ENCODE measurements at regions not wholly inside any gene's neighbourhood (a gene's known extent, or its start where the extent isn't known, plus 50 kb on each side); places are given as distances from the start of the nearest gene placed in this dataset.

GRCh38 chr20:58094698-58095097 is 133.8 kb downstream of the ANKRD60 start:
- no peaks in the 10 kb centered on the region for H3K36me3 ChIP-seq (ENCODE audit: low read depth)
- no peak for ATAC-seq (ENCODE audit: low read depth)
- no peak for TF ChIP-seq CTCF (IDR thresholded peaks at IDR 0.05; ENCODE audit: poor library complexity, severe bottlenecking)

GRCh38 chr20:58094160-58094559 is 134.3 kb downstream of the ANKRD60 start:
- Histone ChIP-seq H3K27me3 (ENCODE audit: insufficient read depth, poor library complexity, severe bottlenecking) (no peaks in the 10 kb centered on the region), H3K36me3 (ENCODE audit: low read depth) (no peaks in the 10 kb centered on the region), H3K4me1 (ENCODE audit: insufficient read depth, poor library complexity, severe bottlenecking) (no peaks in the 10 kb centered on the region), H3K4me3 (ENCODE audit: severe bottlenecking) (no peak overlapping the region), H3K9me3 (ENCODE audit: severe bottlenecking) (no peaks in the 10 kb centered on the region), H3K27ac (ENCODE audit: poor library complexity, severe bottlenecking) (no peak overlapping the region)
- no peak for ATAC-seq (ENCODE audit: low read depth)
- DNase-seq (ENCODE audit: low spot score): peak; percentile 77
- TF ChIP-seq CTCF (IDR thresholded peaks at IDR 0.05; ENCODE audit: poor library complexity, severe bottlenecking): no peak

More at GRCh38 chr20:58094698-58095097, 133.8 kb downstream of the ANKRD60 start:
- Histone ChIP-seq H3K27ac (ENCODE audit: poor library complexity, severe bottlenecking) (no peak overlapping the region), H3K4me3 (ENCODE audit: severe bottlenecking) (no peak overlapping the region), H3K9me3 (ENCODE audit: severe bottlenecking) (no peaks in the 10 kb centered on the region), H3K4me1 (ENCODE audit: insufficient read depth, poor library complexity, severe bottlenecking) (no peaks in the 10 kb centered on the region), H3K27me3 (ENCODE audit: insufficient read depth, poor library complexity, severe bottlenecking) (no peaks in the 10 kb centered on the region)
- DNase-seq (ENCODE audit: low spot score): no peak

DNA sequence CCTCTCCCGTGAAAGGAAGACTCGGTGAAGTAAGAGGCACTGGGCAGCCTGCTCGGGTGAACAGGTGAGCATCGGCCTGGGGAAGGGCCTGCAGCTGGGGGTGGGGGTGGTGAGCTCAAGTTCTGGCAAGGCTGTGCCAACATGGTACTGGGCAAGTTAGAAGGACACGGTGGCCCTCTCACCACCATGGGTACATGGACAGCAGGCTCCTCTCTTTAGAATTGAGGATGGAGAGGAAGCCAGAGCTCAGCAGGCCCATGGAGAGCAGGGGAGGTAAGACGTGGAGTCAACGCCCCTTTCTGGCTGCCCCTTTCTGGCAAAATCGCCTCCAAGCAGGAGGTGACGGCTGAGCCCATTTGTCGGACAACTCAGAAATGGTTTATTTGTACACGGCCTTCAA is 135.6 kb downstream of the ANKRD60 start:
- Histone ChIP-seq H3K27me3 (ENCODE audit: insufficient read depth, poor library complexity, severe bottlenecking) (no peaks in the 10 kb centered on the region), H3K4me1 (ENCODE audit: insufficient read depth, poor library complexity, severe bottlenecking) (no peaks in the 10 kb centered on the region), H3K4me3 (ENCODE audit: severe bottlenecking) (no peak overlapping the region), H3K9me3 (ENCODE audit: severe bottlenecking) (no peaks in the 10 kb centered on the region), H3K36me3 (ENCODE audit: low read depth) (no peaks in the 10 kb centered on the region), H3K27ac (ENCODE audit: poor library complexity, severe bottlenecking) (no peak overlapping the region)
- TF ChIP-seq CTCF (IDR thresholded peaks at IDR 0.05; ENCODE audit: poor library complexity, severe bottlenecking): no peak
- ATAC-seq (ENCODE audit: low read depth) (no peak), DNase-seq (ENCODE audit: low spot score) (peak; percentile 72)

DNA sequence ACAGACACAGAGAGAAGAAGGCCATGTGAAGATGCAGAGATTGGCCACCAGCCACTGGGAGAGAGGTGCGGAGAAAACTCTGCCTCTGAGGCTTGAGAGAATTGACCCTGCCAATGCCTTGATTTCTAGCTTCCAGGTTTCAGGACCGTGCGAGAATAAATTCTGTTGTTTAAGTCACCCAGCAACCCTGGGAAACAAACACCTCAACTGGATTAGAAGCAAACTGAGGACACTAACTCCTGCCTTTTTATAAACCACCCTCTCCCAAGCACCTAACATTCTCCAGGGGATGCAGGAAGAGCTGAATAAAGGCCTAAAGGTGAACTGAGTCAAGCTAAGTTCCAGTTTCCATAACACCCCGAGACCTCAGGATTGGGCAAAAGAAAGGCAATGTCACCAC is 136.1 kb downstream of the ANKRD60 start:
- H3K4me3 ChIP-seq (ENCODE audit: severe bottlenecking): no peak overlapping the region
- ATAC-seq (ENCODE audit: low read depth): no peak
- TF ChIP-seq CTCF (IDR thresholded peaks at IDR 0.05; ENCODE audit: poor library complexity, severe bottlenecking): no peak

GRCh38 chr20:58091810-58092209 is 136.6 kb downstream of the ANKRD60 start:
- no peak for ATAC-seq (ENCODE audit: low read depth)
- no peaks in the 10 kb centered on the region for H3K9me3 ChIP-seq (ENCODE audit: severe bottlenecking)
- H3K27ac ChIP-seq (ENCODE audit: poor library complexity, severe bottlenecking): no peak overlapping the region
- H3K36me3 ChIP-seq (ENCODE audit: low read depth): no peaks in the 10 kb centered on the region
- no peak for TF ChIP-seq CTCF (IDR thresholded peaks at IDR 0.05; ENCODE audit: poor library complexity, severe bottlenecking)
- H3K4me1 ChIP-seq (ENCODE audit: insufficient read depth, poor library complexity, severe bottlenecking): no peaks in the 10 kb centered on the region
- H3K27me3 ChIP-seq (ENCODE audit: insufficient read depth, poor library complexity, severe bottlenecking): no peaks in the 10 kb centered on the region
- no peak for DNase-seq (ENCODE audit: low spot score)
- H3K4me3 ChIP-seq (ENCODE audit: severe bottlenecking): no peak overlapping the region

More for the DNA sequence above, 136.1 kb downstream of the ANKRD60 start:
- DNase-seq (ENCODE audit: low spot score): no peak
- Histone ChIP-seq H3K4me1 (ENCODE audit: insufficient read depth, poor library complexity, severe bottlenecking) (no peaks in the 10 kb centered on the region), H3K27me3 (ENCODE audit: insufficient read depth, poor library complexity, severe bottlenecking) (no peaks in the 10 kb centered on the region), H3K27ac (ENCODE audit: poor library complexity, severe bottlenecking) (no peak overlapping the region), H3K36me3 (ENCODE audit: low read depth) (no peaks in the 10 kb centered on the region), H3K9me3 (ENCODE audit: severe bottlenecking) (no peaks in the 10 kb centered on the region)

All from RWPE2 (cell line).